ENCODE measurements at regions not wholly inside any gene's neighbourhood (a gene's known extent, or its start where the extent isn't known, plus 50 kb on each side); places are given as distances from the start of the nearest gene placed in this dataset.

DNA sequence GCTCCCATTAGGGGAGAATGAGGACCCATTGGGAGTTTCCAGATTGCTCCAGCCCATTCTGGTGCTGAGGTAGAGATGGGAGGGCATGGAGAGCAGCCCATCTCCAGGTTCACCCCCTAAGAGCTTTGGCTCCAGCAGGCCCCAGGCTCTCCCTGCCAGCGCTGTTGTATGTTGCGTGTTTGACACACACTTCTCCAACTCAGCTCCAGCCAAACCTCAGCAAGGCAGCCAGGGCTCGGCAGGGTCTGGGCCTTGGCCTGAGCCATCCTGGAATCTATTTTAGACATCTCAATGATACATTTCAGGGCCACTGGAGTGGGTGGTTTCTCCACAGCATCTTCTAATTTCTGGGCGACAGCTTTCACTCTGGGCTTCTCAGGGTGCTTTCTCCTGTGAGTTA, 117.0 kb downstream of the NAV1 start:
- no CpG with 5 or more reads among the region's 4 CpGs for WGBS (ENCODE audit: insufficient coverage, low lambda C conversion rate)
- no peak for DNase-seq
- Histone ChIP-seq H3K4me3 (ENCODE audit: low read length) (no peak overlapping the region), H3K9me3 (ENCODE audit: control insufficient read depth, low read depth, low read length) (no peaks in the 10 kb centered on the region), H3K36me3 (ENCODE audit: control insufficient read depth, insufficient read depth, low read length) (no peaks in the 10 kb centered on the region), H3K27me3 (ENCODE audit: control insufficient read depth, insufficient read depth, low read length) (peaks cover 11% of the 10 kb centered on the region), H3K4me1 (ENCODE audit: control insufficient read depth, insufficient read depth, low read length) (peaks cover 21% of the 10 kb centered on the region), H3K27ac (ENCODE audit: low read length) (peak overlapping the region; percentile 51)

DNA sequence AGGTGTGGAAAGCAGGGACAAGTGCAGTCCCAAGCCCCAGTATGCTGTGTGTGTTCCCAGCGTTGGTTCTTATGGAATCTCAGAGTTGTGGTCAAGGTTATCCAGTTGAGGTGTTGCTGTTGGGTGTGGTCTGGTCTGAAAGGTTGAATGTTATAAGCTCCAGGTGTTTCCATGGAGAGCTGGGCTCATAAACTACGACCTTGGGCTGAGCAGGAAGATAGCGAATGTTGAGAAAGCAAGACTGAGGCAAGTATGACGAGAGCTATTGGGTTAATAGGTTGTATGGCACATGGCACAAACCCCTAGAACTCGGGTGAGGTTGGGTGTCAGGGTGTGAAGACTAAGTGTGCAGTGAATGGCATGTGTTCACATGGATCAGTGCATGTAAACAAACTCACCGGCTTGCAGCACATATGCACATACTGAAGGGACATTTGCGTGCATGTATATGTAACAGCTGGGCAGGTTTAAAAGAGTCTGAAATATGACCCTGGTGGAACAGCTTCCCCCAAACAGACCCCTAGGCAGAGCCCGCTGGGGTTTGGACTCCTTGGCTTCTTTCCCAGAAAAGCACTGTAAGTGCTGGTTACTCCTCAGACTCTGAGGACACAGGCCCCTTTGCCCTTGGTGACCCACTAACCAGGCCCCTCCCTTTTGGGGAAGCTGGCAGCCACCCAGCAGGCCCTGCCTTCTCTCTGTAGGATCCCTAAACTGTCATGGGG, 117.5 kb downstream of the NAV1 start:
- peak; percentile 87 to 94 for DNase-seq
- 0% methylated on average over 1 of the region's 8 CpGs for WGBS (ENCODE audit: insufficient coverage, low lambda C conversion rate)
- no peaks in the 10 kb centered on the region for H3K9me3 ChIP-seq (ENCODE audit: control insufficient read depth, low read depth, low read length)
- H3K36me3 ChIP-seq (ENCODE audit: control insufficient read depth, insufficient read depth, low read length): no peaks in the 10 kb centered on the region
- peaks cover 6% of the 10 kb centered on the region for H3K27me3 ChIP-seq (ENCODE audit: control insufficient read depth, insufficient read depth, low read length)
- peaks cover 21% of the 10 kb centered on the region for H3K4me1 ChIP-seq (ENCODE audit: control insufficient read depth, insufficient read depth, low read length)
- H3K4me3 ChIP-seq (ENCODE audit: low read length): no peak overlapping the region
- H3K27ac ChIP-seq (ENCODE audit: low read length): peak overlapping the region; percentile 51

DNA sequence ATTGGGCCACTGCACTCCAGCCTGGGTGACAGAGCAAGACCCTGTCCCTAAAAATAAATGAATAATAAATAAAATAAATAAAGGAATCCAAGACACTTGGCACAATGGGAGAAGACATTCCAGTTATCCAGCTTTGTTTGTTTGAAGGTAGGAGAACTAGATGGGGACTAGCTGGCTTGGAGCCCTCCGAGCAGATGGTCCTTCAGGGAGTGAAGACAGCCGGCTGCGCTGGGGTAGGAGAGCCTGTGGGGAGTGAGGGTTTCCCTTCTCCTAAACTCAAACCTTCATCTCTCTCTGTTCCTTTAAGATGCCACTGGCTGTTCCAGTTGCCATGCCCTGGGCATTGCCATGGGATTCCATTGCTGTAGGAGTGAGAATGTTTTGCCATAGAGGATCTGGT, 120.6 kb downstream of the NAV1 start:
- peaks cover 21% of the 10 kb centered on the region for H3K4me1 ChIP-seq (ENCODE audit: control insufficient read depth, insufficient read depth, low read length)
- no peaks in the 10 kb centered on the region for H3K36me3 ChIP-seq (ENCODE audit: control insufficient read depth, insufficient read depth, low read length)
- DNase-seq: no peak
- H3K27ac ChIP-seq (ENCODE audit: low read length): no peak overlapping the region
- no peak overlapping the region for H3K4me3 ChIP-seq (ENCODE audit: low read length)
- no peaks in the 10 kb centered on the region for H3K9me3 ChIP-seq (ENCODE audit: control insufficient read depth, low read depth, low read length)
- no peaks in the 10 kb centered on the region for H3K27me3 ChIP-seq (ENCODE audit: control insufficient read depth, insufficient read depth, low read length)
- WGBS (ENCODE audit: insufficient coverage, low lambda C conversion rate): no CpG with 5 or more reads among the region's 3 CpGs

DNA sequence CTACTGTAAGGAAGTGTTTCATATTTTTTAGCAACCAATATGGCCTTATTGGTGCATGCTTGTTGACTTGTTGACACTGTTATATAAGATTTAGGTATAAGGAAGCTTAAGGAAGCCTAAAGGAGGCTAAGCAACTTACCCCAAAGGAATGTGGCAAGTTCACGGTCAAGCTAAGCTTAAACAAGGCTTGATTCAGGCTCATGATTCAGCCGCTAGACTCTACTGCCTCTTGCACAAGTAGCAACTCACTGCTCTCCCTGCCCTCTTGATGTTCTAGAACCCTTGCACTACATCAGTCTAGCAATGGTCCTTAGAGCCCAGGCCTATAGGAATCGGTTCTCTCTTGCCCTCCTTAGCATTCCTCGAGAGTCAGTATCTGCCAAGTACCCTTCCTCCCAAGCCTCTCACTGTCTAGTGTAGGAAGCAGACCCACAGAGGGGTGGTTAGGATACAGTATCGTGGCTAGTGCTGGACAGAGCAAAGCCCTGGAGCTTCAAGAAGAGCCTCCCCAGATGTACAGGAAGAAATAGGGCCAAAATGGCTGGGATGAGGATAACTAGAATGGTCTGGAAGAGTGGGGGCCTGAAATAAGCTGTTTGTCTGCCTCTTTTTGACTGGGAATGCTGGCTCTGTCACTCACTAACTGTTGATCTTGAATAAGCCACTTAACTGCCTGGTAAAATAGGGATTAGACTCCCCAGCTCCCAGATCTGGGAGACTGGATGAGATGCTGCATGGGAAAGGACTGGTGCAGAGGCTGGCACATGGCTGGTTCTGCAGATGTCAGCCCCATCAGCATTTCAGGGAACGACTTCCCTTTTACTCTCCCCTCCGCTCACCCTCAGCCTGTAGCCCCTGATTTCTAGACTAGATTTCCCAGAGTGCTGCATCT, 122.2 kb downstream of the NAV1 start:
- H3K36me3 ChIP-seq (ENCODE audit: control insufficient read depth, insufficient read depth, low read length): no peaks in the 10 kb centered on the region
- no peaks in the 10 kb centered on the region for H3K27me3 ChIP-seq (ENCODE audit: control insufficient read depth, insufficient read depth, low read length)
- no peak overlapping the region for H3K27ac ChIP-seq (ENCODE audit: low read length)
- H3K9me3 ChIP-seq (ENCODE audit: control insufficient read depth, low read depth, low read length): no peaks in the 10 kb centered on the region
- H3K4me3 ChIP-seq (ENCODE audit: low read length): no peak overlapping the region
- DNase-seq: no peak
- H3K4me1 ChIP-seq (ENCODE audit: control insufficient read depth, insufficient read depth, low read length): peaks cover 9% of the 10 kb centered on the region
- WGBS (ENCODE audit: insufficient coverage, low lambda C conversion rate): no CpG with 5 or more reads among the region's 7 CpGs

DNA sequence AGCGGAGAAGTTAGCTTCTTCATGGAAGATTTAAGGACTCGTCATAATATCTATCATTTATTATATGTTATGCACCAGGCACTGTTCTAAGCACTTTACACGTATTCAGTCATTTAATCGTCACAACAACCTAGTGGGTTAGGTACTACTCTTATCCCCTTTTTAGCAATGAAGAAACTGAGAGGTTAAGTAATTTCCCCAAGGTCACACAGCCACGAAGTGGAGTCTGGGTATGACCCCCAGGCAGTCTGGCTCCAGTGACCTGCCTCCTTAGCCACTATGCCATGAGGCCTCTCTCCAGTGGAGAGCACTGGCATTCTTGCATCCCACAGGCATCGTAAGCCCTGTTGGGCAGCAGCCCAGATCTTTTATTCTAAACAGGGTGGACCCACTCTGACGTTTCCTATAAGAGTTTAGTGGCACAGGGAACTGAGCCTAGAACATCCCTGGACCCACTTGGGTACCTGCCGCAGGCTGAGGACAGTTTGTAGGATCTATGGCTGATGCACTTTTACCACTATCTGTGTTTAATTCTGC, 123.0 kb downstream of the NAV1 start:
- no peak for DNase-seq
- Histone ChIP-seq H3K27me3 (ENCODE audit: control insufficient read depth, insufficient read depth, low read length) (no peaks in the 10 kb centered on the region), H3K36me3 (ENCODE audit: control insufficient read depth, insufficient read depth, low read length) (no peaks in the 10 kb centered on the region), H3K9me3 (ENCODE audit: control insufficient read depth, low read depth, low read length) (no peaks in the 10 kb centered on the region), H3K4me3 (ENCODE audit: low read length) (no peak overlapping the region), H3K4me1 (ENCODE audit: control insufficient read depth, insufficient read depth, low read length) (peaks cover 2% of the 10 kb centered on the region), H3K27ac (ENCODE audit: low read length) (no peak overlapping the region)
- WGBS (ENCODE audit: insufficient coverage, low lambda C conversion rate): no CpG with 5 or more reads among the region's 8 CpGs

DNA sequence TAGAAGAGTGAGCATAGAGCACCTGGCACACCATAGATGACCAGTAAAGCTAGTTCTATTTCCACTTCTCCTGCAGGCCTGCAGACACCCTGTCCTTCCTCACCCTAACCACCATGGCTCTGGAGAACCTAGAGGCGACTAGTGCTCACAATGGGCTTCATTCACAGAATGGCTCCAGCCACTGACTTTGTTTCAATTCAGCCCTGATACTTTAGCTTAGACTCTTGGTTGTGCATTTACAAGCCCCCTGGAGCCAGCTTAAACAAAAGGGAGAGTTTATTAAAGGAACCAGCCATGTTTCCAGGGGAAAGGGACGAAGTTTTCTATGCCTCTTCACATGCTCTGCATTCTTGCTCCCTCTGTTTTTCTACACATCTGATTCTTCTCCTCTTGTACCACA, 123.7 kb downstream of the NAV1 start:
- H3K4me1 ChIP-seq (ENCODE audit: control insufficient read depth, insufficient read depth, low read length): no peaks in the 10 kb centered on the region
- H3K27ac ChIP-seq (ENCODE audit: low read length): no peak overlapping the region
- no peak for DNase-seq
- H3K9me3 ChIP-seq (ENCODE audit: control insufficient read depth, low read depth, low read length): no peaks in the 10 kb centered on the region
- H3K36me3 ChIP-seq (ENCODE audit: control insufficient read depth, insufficient read depth, low read length): no peaks in the 10 kb centered on the region
- no peaks in the 10 kb centered on the region for H3K27me3 ChIP-seq (ENCODE audit: control insufficient read depth, insufficient read depth, low read length)
- WGBS (ENCODE audit: insufficient coverage, low lambda C conversion rate): no CpG with 5 or more reads among the region's 2 CpGs
- no peak overlapping the region for H3K4me3 ChIP-seq (ENCODE audit: low read length)

DNA sequence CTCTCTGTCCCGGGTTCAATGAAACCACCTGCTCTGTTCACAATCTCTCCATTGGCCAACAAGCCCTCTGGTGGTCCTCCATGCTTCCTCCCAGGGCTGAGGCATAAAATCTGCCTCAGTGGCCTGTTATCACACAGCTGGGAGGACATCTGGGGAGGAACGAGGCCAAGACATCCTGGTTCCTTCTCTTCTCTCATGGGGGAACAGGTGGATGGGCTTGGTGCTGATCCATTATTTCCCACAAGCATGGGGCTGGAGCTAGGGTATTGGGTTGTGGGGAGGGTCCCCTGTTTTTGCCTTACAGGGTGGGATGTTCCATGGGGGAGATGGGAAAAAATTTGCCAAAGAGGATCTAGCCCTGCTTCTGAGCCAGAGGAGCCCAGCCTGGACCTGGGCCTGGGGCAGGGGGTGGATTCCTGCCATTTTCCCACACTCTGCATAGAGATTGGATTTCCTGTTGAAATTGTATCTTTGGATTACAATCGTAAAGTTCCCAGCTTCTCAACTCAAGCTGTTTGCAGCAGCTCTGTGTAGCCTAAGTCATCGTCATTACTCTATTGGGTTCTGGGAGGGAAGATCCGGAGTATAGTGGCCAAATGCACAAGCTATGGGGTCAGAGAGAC, 124.7 kb downstream of the NAV1 start:
- Histone ChIP-seq H3K4me1 (ENCODE audit: control insufficient read depth, insufficient read depth, low read length) (no peaks in the 10 kb centered on the region), H3K27ac (ENCODE audit: low read length) (no peak overlapping the region), H3K27me3 (ENCODE audit: control insufficient read depth, insufficient read depth, low read length) (no peaks in the 10 kb centered on the region), H3K36me3 (ENCODE audit: control insufficient read depth, insufficient read depth, low read length) (no peaks in the 10 kb centered on the region), H3K4me3 (ENCODE audit: low read length) (no peak overlapping the region), H3K9me3 (ENCODE audit: control insufficient read depth, low read depth, low read length) (no peaks in the 10 kb centered on the region)
- no peak for DNase-seq
- no CpG with 5 or more reads among the region's 5 CpGs for WGBS (ENCODE audit: insufficient coverage, low lambda C conversion rate)

DNA sequence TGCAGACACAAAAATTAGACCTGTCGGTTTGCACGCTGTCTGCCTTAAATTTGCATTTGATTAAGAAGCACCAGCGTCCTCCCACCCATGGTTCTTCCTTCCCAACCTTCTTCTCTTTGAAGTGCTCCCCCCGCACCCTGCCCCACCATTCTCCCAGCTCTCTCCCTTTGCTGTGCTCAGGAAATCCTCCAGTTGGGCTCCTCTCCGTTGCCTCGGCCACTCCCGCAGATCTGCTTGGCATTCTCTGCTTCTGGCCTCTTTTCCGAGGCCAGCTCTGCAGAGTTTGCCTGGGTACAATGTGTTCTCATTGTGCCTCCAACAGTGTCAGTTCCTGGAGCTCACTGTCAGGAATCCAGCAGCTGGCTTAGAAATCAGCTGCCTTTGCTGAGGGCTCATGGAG, 126.1 kb downstream of the NAV1 start:
- no peaks in the 10 kb centered on the region for H3K9me3 ChIP-seq (ENCODE audit: control insufficient read depth, low read depth, low read length)
- WGBS (ENCODE audit: insufficient coverage, low lambda C conversion rate): 100% methylated on average over 1 of the region's 8 CpGs
- no peak for DNase-seq

DNA sequence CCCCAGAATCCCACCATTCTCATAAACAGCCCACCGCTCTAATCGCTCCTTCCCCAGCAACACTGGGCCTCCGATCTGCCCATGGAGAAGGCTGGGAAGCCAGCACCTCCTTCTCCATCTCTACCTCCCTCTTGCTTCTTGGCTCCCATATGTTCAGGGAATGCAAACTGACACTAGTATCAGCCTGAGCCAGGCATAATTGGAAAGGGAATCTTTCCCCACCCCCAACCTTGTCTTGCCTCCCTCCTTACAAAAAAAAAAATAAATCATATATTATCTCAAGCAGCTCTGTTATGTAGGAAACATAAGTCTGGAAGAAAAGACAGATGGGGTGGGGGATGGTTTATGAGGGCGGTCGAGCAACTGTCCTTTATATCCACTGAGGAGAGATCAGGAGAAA, 127.2 kb downstream of the NAV1 start:
- DNase-seq: no peak
- Histone ChIP-seq H3K36me3 (ENCODE audit: control insufficient read depth, insufficient read depth, low read length) (no peaks in the 10 kb centered on the region), H3K27me3 (ENCODE audit: control insufficient read depth, insufficient read depth, low read length) (no peaks in the 10 kb centered on the region), H3K27ac (ENCODE audit: low read length) (no peak overlapping the region), H3K4me3 (ENCODE audit: low read length) (no peak overlapping the region), H3K4me1 (ENCODE audit: control insufficient read depth, insufficient read depth, low read length) (no peaks in the 10 kb centered on the region), H3K9me3 (ENCODE audit: control insufficient read depth, low read depth, low read length) (no peaks in the 10 kb centered on the region)
- 67% methylated on average over 2 of the region's 5 CpGs for WGBS (ENCODE audit: insufficient coverage, low lambda C conversion rate)

More for the DNA sequence above, 126.1 kb downstream of the NAV1 start:
- Histone ChIP-seq H3K36me3 (ENCODE audit: control insufficient read depth, insufficient read depth, low read length) (no peaks in the 10 kb centered on the region), H3K4me3 (ENCODE audit: low read length) (no peak overlapping the region), H3K4me1 (ENCODE audit: control insufficient read depth, insufficient read depth, low read length) (no peaks in the 10 kb centered on the region), H3K27me3 (ENCODE audit: control insufficient read depth, insufficient read depth, low read length) (no peaks in the 10 kb centered on the region), H3K27ac (ENCODE audit: low read length) (no peak overlapping the region)

DNA sequence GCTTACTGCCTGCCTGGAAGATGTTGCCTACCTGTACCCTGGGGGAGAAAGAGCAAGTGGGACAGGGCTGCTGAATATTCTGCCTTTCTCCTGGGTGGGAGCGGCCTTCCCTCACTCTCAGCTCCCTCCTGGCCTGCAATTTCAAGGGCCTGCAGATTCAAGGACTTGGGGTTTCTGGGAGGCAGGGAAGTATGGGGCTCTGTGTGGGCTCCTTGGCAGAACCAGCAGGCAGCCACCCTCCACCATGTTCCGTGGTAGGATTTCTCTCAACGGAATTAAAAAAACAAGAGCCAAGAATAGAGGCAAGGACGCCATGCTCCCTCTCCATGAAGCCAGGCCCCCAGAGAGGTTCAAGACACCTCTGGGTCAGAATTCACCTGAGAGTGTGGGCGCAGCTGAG, 127.7 kb downstream of the NAV1 start:
- WGBS (ENCODE audit: insufficient coverage, low lambda C conversion rate): no CpG with 5 or more reads among the region's 5 CpGs
- Histone ChIP-seq H3K9me3 (ENCODE audit: control insufficient read depth, low read depth, low read length) (no peaks in the 10 kb centered on the region), H3K4me1 (ENCODE audit: control insufficient read depth, insufficient read depth, low read length) (no peaks in the 10 kb centered on the region), H3K27me3 (ENCODE audit: control insufficient read depth, insufficient read depth, low read length) (no peaks in the 10 kb centered on the region), H3K27ac (ENCODE audit: low read length) (no peak overlapping the region), H3K36me3 (ENCODE audit: control insufficient read depth, insufficient read depth, low read length) (no peaks in the 10 kb centered on the region), H3K4me3 (ENCODE audit: low read length) (no peak overlapping the region)
- DNase-seq: no peak
